Endothelial cell (in vitro differentiated cells): ENCODE measurements at regions not wholly inside any gene's neighbourhood (a gene's known extent, or its start where the extent isn't known, plus 50 kb on each side); places are given as distances from the start of the nearest gene placed in this dataset.

Experiments used
- DNase-seq: peaks from one replicate; pipeline ENCODE4 v3.0.0; 2021; ENCODE audit warnings: low spot score
- H3K27ac Mint-ChIP-seq: one replicate; pipeline ENCODE4 v1.8.0; 2021; ENCODE audit warnings: mixed read lengths, inconsistent platforms; ENCODE audit not compliant: unreplicated experiment
- H3K27me3 Mint-ChIP-seq: one replicate; pipeline ENCODE4 v1.8.0; 2021; ENCODE audit warnings: mild to moderate bottlenecking, moderate library complexity, mixed read lengths, inconsistent platforms; ENCODE audit not compliant: unreplicated experiment
- H3K36me3 Mint-ChIP-seq: one replicate; pipeline ENCODE4 v1.8.0; 2021; ENCODE audit warnings: mild to moderate bottlenecking, low read depth, mixed read lengths, inconsistent platforms; ENCODE audit not compliant: unreplicated experiment
- H3K4me1 Mint-ChIP-seq: one replicate; pipeline ENCODE4 v1.8.0; 2021; ENCODE audit warnings: mild to moderate bottlenecking, mixed read lengths, inconsistent platforms; ENCODE audit not compliant: unreplicated experiment
- H3K4me3 Mint-ChIP-seq: one replicate; pipeline ENCODE4 v1.8.0; 2021; ENCODE audit warnings: mild to moderate bottlenecking, mixed read lengths, inconsistent platforms; ENCODE audit not compliant: unreplicated experiment
- H3K9me3 Mint-ChIP-seq: one replicate; pipeline ENCODE4 v1.8.0; 2021; ENCODE audit warnings: mixed read lengths, inconsistent platforms; ENCODE audit not compliant: unreplicated experiment
- TF ChIP-seq, protein P1 (sequence below): fragments of 200-600 bp; sonication (generic); IDR thresholded peaks from one replicate; pipeline ENCODE4 v1.5.0; 2021; ENCODE audit warnings: antibody characterized with exemption; ENCODE audit not compliant: unreplicated experiment

DNA sequence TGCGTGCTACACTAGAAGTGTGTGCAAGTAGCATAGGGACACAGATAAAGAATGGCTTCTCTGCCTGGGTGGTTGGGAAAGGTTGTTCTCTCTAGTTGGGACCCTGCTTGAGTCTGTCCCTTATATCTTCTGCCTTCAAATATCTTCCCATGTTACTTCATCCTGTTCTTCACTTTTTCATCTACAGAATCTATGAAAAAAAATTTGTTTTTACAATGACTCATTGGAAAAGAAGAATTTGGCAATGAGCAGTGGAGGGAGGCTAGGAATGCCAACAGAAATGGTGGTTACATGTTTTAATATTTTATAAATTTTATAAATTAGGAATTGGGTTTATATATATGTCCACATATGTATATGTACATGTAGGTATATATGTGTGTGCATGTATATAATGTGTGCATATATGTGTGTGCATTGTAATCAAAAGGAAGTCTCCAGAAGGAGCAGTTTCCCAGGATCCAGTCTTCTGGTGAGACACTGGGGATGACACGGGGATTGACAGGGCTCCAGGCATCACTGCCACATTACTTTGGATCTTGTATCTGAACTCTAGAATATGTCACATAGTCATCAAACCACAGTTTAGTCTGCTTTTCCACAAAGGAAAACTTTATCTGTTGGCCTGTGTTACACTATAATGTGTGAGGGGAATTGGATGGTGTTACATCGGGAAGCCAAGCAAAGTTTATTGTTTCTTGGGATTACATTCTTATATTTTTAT is 75.3 kb upstream of the RIPOR2 start:
- H3K27me3 Mint-ChIP-seq, result no peaks in the 10 kb centered on the region

DNA sequence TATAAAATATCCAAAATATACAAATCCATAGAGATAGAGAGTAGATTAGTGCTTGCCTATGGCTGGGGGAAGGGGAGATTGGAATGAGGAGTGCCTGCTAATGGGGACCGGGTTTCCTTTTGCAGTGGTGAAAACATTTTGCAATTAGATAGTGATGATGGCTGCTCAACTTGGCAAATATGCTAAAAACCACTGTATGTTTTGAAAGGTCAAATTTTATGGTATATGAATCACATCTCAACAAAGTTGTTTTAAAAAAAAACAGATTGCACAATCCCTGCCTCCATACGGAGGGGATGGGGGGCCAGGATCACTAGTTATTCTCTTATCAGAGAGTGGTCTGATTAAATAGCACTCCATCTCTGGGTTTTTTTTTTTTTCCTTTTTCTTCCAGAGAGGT is 76.9 kb upstream of the RIPOR2 start:
- peaks cover 12% of the 10 kb centered on the region for H3K4me1 Mint-ChIP-seq
- peaks cover 3% of the 10 kb centered on the region for H3K27me3 Mint-ChIP-seq
- no peak overlapping the region for H3K4me3 Mint-ChIP-seq
- H3K36me3 Mint-ChIP-seq, result no peaks in the 10 kb centered on the region
- H3K9me3 Mint-ChIP-seq, result no peaks in the 10 kb centered on the region
- TF ChIP-seq, protein P1, sequence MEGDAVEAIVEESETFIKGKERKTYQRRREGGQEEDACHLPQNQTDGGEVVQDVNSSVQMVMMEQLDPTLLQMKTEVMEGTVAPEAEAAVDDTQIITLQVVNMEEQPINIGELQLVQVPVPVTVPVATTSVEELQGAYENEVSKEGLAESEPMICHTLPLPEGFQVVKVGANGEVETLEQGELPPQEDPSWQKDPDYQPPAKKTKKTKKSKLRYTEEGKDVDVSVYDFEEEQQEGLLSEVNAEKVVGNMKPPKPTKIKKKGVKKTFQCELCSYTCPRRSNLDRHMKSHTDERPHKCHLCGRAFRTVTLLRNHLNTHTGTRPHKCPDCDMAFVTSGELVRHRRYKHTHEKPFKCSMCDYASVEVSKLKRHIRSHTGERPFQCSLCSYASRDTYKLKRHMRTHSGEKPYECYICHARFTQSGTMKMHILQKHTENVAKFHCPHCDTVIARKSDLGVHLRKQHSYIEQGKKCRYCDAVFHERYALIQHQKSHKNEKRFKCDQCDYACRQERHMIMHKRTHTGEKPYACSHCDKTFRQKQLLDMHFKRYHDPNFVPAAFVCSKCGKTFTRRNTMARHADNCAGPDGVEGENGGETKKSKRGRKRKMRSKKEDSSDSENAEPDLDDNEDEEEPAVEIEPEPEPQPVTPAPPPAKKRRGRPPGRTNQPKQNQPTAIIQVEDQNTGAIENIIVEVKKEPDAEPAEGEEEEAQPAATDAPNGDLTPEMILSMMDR, result no peak
- DNase-seq, result no peak
- H3K27ac Mint-ChIP-seq, result no peak overlapping the region

More for the DNA sequence above, 75.3 kb upstream of the RIPOR2 start:
- DNase-seq, result no peak
- no peak overlapping the region for H3K27ac Mint-ChIP-seq
- TF ChIP-seq, protein P1, result no peak
- H3K36me3 Mint-ChIP-seq, result no peaks in the 10 kb centered on the region
- H3K9me3 Mint-ChIP-seq, result no peaks in the 10 kb centered on the region
- peaks cover 24% of the 10 kb centered on the region for H3K4me1 Mint-ChIP-seq
- no peak overlapping the region for H3K4me3 Mint-ChIP-seq

DNA sequence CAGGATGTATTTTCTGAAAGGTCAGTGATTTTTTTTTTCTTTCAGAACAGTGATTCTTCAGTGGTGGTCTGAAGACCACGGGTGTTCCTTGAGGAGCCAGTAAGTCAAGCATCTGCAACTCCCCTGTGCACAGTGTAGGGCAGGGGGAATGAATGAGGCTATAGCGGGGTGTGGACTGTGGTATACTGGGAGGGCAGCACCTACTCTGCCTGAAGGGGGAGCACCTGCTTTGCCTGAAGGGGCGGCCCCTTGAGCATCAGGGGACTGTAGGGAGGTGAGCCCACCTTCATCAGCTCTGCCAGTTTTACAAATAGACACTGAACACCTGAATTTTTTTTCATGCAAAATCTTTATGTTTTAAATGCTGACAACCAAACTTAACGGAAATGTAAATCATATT is 77.5 kb upstream of the RIPOR2 start:
- Mint-ChIP-seq H3K36me3 (no peaks in the 10 kb centered on the region), H3K4me3 (no peak overlapping the region)
- TF ChIP-seq, protein P1, result no peak

DNA sequence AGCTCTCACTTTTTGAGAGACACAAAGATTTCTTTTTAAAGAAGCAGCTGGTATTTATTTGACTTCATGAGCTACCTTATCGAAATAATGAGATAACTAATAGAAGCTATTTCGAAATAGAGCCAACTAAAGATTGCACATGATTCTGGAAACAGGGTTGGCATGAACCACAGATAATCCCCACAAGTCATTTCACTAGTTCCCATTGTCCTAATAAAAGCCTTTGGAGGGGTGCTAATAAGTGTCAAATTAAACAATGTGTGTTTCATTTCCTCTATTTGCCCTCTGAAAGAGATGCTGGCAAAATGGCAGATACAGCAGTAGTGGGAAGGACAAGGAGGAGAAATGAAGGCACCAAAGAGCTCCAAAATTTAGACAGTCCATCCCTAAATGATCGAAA is 78.6 kb upstream of the RIPOR2 start:
- TF ChIP-seq, protein P1, result no peak
- DNase-seq, result no peak

More for the DNA sequence above, 77.5 kb upstream of the RIPOR2 start:
- H3K27ac Mint-ChIP-seq, result no peak overlapping the region
- peaks cover 3% of the 10 kb centered on the region for H3K27me3 Mint-ChIP-seq
- no peaks in the 10 kb centered on the region for H3K9me3 Mint-ChIP-seq
- no peak for DNase-seq
- peaks cover 11% of the 10 kb centered on the region for H3K4me1 Mint-ChIP-seq

DNA sequence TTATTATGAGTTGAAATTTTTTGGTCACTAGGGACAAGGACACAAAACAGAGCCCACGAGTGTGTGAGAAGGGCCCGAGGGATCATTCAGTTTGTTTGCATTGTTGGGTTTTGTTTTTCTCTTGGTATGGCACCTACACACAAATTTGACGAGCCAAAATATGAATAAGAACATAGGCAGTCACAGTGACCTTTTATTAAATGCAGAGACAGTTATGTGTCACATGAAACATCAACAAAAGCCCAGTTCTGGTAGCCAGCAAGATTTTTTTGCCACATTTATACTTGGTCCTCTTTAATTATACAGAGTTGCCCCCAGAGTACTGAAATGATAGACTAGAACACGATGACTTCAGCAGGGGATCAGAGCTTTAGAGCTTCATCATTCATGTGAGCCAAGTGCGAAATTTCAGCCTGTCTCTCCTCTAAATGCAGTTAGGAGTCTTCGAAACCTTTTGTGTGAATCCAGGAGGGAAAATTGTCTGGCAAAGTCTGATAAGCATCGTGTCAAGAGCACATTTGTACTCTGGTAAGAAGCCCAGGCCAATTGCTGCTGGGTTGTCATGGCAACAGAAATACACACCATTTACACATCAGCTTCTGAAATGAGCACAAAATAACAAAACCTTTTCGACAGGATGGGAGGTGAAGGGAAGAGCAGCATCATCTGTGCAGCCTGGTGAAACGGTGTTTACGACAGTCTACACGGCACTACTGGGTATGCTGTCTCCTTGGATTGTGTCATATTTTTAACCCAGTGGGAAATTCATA is 79.2 kb upstream of the RIPOR2 start:
- H3K36me3 Mint-ChIP-seq, result no peaks in the 10 kb centered on the region
- peak overlapping the region; percentile 87 for H3K27ac Mint-ChIP-seq
- H3K27me3 Mint-ChIP-seq, result peaks cover 3% of the 10 kb centered on the region
- DNase-seq, result peak; percentile 18
- H3K9me3 Mint-ChIP-seq, result no peaks in the 10 kb centered on the region
- TF ChIP-seq, protein P1, result no peak
- peaks cover 8% of the 10 kb centered on the region for H3K4me1 Mint-ChIP-seq
- no peak overlapping the region for H3K4me3 Mint-ChIP-seq

More for the DNA sequence above, 78.6 kb upstream of the RIPOR2 start:
- H3K4me3 Mint-ChIP-seq, result no peak overlapping the region
- no peaks in the 10 kb centered on the region for H3K9me3 Mint-ChIP-seq
- peaks cover 3% of the 10 kb centered on the region for H3K27me3 Mint-ChIP-seq
- H3K36me3 Mint-ChIP-seq, result no peaks in the 10 kb centered on the region
- H3K27ac Mint-ChIP-seq, result peak overlapping the region; percentile 49
- peaks cover 11% of the 10 kb centered on the region for H3K4me1 Mint-ChIP-seq
